HG03039 (cell line): ENCODE measurements at regions not wholly inside any gene's neighbourhood (a gene's known extent, or its start where the extent isn't known, plus 50 kb on each side); places are given as distances from the start of the nearest gene placed in this dataset.

ENCODE experiments used
- ATAC-seq: cut with Tn5 transposase; IDR thresholded peaks from one replicate; pipeline ENCODE4 v1.9.1; 2021; ENCODE audit warnings: mild to moderate bottlenecking, moderate library complexity; ENCODE audit not compliant: unreplicated experiment

- no peak for ATAC-seq
Measured at GRCh38 chr2:191601060-191601459, 76.9 kb upstream of the NABP1 start.

- no peak for ATAC-seq
Measured at GRCh38 chr2:191604154-191604553, 73.8 kb upstream of the NABP1 start.

DNA sequence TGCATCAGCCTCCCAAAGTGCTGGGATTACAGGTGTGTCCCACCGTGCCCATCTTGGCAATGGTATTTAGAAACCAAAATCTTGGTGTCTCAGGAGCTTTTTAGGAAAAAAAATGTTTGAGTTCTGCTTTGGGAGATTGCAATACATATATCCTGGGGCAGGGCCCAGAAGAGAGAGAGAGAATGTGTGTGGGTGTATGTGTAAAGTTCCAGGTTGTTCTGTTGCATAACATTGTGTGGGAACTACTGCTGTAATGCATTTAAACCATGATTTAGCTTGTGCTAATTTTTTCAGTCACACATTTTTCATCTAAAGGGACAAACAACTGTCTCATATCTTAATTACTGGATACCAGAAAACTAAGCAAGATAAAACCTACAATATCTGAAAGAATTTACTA is 70.8 kb upstream of the NABP1 start:
- no peak for ATAC-seq

GRCh38 chr2:191610756-191611155 is 67.2 kb upstream of the NABP1 start:
- ATAC-seq, result no peak

DNA sequence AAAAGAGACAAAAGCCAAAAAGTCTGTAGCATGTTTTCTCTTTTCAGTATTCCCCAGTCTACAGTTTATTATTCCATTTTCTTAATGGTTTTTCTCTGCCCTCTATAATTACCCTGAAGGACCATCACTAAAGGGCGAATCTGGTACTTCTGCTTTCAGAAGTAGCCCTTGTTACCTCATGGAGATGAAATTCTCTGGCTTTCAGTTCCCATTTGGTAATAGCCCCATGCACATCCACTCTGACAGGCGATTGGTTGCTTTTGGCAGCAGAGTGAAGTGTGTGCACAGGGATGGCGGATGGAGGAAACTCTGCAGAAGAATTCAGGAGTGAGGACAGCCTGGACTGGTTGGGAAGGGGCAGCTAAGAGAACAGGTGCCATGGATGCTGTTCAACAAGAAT is 66.3 kb upstream of the NABP1 start:
- peak; percentile 94 for ATAC-seq

GRCh38 chr2:191612496-191612895 is 65.4 kb upstream of the NABP1 start:
- ATAC-seq, result no peak

DNA sequence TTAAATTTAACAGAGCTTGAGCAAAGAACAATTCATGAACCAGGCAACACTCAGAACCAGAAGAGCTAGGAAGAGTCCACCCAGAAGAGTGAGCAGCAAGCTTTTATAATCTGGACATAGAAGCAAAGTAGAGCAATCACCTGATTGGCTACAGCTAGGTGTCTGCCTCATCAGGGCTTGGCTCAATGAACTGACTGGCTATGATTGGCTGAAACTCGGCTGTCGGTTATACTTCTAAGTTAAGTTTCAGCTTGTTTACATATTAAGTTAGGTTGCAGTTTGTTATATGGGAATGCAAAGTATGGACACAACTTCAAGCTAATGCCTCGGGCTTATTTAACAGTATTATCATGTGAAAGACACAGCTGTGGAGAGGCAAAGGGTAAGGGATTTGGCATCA is 63.2 kb upstream of the NABP1 start:
- ATAC-seq, result no peak

DNA sequence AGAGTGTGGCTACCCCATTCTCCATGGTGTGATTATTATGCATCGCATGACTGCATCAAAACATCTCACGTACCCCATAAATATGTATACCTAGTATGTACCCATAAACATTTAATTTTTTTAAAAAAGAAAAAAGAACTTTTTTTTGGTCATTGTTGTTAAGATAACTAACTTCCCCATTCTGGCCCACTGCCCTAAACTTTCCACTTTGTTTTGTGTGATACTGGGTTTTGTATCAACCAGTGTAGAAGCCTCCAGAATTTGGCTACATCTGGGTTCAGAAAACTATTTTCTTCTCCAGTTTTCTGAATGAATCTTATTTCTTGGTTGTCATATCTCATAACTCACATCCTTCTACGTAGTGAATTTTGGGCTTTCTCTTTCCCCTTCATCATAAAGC is 62.3 kb upstream of the NABP1 start:
- no peak for ATAC-seq

DNA sequence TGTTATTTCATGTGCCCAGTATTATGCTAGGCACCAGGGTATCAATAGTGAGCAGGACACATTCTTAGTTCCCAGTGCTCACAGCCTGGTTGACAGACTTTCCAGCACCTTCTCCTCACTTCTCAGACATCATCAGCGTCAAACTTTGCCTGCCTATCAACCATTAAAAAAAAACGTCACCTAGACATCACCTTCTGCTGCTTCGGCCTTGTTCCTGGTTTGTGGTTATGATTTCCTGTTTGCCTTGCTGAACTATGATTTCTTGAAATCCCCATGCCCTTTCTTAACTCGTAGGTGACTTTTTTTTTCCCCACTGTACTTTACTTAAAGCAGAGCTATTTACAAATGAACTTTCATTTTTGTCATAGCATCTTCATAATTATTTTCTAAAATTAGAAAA is 60.4 kb upstream of the NABP1 start:
- ATAC-seq, result peak; percentile 77

- ATAC-seq, result no peak
Measured at GRCh38 chr2:191618046-191618780, 59.7 kb upstream of the NABP1 start.

GRCh38 chr2:191618786-191619185 is 59.1 kb upstream of the NABP1 start:
- ATAC-seq, result no peak

DNA sequence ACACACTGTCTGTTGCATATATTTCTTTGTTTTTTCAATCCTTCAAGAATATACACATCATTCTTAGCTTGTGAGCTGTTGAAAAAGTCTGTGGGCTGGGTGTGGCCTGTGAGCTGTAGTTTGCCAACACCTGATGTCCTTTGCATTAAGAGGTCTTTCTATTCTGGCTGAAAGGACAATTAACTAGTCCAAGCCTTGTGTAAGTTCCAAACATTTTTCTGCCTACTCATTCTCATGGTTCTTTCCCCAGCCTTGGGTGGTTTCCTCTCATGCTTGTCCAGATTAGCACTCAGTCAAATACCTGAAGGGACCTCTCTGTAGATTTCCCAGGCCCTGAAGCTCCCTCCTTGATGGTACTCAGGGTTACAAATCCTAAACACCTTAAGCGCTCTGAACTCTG is 57.8 kb upstream of the NABP1 start:
- no peak for ATAC-seq

- no peak for ATAC-seq
Measured at GRCh38 chr2:191622374-191623320, 55.3 kb upstream of the NABP1 start.

- no peak for ATAC-seq
Measured at GRCh38 chr2:191625016-191625415, 52.9 kb upstream of the NABP1 start.

GRCh38 chr2:191625446-191625845 is 52.5 kb upstream of the NABP1 start:
- no peak for ATAC-seq

DNA sequence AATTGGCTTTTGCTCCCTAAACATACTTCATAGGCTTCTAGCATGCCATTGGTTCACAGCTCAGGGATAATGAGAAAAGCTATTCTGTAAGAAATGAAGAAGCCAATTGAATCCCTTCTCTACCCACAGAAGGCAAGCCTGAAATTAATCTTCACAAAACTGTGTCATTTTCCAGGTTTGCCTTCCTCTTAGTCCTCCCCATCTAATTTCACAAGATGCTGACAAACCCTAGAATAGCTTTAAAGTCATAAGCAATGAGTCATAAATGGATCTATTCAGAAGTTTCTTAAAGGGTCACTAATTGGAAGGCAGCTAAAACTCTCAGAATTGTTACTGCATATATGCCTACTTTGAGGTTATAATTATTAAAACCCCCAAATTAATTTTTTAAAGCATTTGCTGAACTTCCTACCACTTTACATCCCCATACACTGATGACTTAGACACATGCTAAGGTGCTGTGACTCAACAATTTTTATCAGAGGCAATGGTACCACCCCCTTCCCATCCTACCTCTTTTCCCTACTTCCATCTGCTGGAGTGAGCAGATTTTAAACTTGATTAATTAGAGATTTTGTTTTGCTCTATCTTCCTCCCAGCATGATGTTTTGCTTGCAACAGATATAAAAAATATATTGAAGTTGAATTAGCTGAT is 51.3 kb upstream of the NABP1 start:
- ATAC-seq, result no peak

DNA sequence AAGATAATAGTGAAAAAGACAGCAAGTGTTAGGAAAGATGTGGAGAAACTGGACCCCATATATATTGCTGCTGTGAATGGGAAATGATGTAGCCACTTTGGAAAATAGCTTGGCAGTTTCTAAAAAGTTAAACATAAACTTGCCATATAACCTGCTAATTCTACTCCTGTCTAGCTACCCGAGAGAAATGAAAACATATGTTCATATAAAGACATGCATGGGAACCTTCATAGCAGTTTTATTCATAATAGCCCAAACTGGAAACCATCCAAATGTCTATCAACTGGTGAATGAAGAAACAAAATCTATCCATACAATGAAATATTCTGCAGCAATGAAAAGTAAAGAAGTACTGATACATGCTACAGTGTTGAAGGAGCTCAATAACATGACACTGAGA is 50.4 kb upstream of the NABP1 start:
- ATAC-seq, result no peak
